SK-N-SH (cell line): ENCODE measurements at regions not wholly inside any gene's neighbourhood (a gene's known extent, or its start where the extent isn't known, plus 50 kb on each side); places are given as distances from the start of the nearest gene placed in this dataset.

ENCODE experiments used
- CTCF ChIP-seq: fragments of 200-600 bp; sonication (generic); IDR thresholded peaks from 2 replicates; pipeline ENCODE4 v1.6.1; 2017; ENCODE audit warnings: antibody characterized with exemption, mild to moderate bottlenecking, moderate library complexity
- FOXM1 ChIP-seq: IDR thresholded peaks from 2 replicates; pipeline ENCODE4 v1.4.0; 2012; ENCODE audit warnings: low read depth, mild to moderate bottlenecking
- MAX ChIP-seq: IDR thresholded peaks from 2 replicates; pipeline ENCODE4 v1.4.0; 2012; ENCODE audit warnings: low read depth
- MXI1 ChIP-seq: IDR thresholded peaks from 2 replicates; pipeline ENCODE4 v1.6.1; 2012; ENCODE audit warnings: mild to moderate bottlenecking, low read depth, low read length, improper control_type of control experiment
- POLR2AphosphoS5 ChIP-seq: IDR thresholded peaks from 2 replicates; pipeline ENCODE4 v1.6.1; 2012; ENCODE audit warnings: low read depth, low read length
- REST ChIP-seq: IDR thresholded peaks from 2 replicates; pipeline ENCODE4 v1.6.1; 2012; ENCODE audit warnings: mild to moderate bottlenecking, low read depth, low read length, moderate library complexity
- TAF1 ChIP-seq: IDR thresholded peaks from 2 replicates; pipeline ENCODE4 v1.6.1; 2012; ENCODE audit warnings: low read depth, mild to moderate bottlenecking, low read length, moderate library complexity, borderline replicate concordance
- TF ChIP-seq, protein P1 (sequence below): IDR thresholded peaks from 2 replicates; pipeline ENCODE4 v1.4.0; 2012; ENCODE audit warnings: low read depth, borderline replicate concordance

GRCh38 chr5:155492191-155492590 is 478.6 kb downstream of the KIF4B start:
- no peak for TF ChIP-seq CTCF
- no peak for TF ChIP-seq FOXM1
- no peak for TF ChIP-seq TAF1
- no peak for TF ChIP-seq POLR2AphosphoS5
- no peak for TF ChIP-seq REST
- TF ChIP-seq MXI1 = no peak
- TF ChIP-seq MAX = no peak
- TF ChIP-seq, protein P1, sequence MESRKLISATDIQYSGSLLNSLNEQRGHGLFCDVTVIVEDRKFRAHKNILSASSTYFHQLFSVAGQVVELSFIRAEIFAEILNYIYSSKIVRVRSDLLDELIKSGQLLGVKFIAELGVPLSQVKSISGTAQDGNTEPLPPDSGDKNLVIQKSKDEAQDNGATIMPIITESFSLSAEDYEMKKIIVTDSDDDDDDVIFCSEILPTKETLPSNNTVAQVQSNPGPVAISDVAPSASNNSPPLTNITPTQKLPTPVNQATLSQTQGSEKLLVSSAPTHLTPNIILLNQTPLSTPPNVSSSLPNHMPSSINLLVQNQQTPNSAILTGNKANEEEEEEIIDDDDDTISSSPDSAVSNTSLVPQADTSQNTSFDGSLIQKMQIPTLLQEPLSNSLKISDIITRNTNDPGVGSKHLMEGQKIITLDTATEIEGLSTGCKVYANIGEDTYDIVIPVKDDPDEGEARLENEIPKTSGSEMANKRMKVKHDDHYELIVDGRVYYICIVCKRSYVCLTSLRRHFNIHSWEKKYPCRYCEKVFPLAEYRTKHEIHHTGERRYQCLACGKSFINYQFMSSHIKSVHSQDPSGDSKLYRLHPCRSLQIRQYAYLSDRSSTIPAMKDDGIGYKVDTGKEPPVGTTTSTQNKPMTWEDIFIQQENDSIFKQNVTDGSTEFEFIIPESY = no peak
